ENCODE measurements at regions not wholly inside any gene's neighbourhood (a gene's known extent, or its start where the extent isn't known, plus 50 kb on each side); places are given as distances from the start of the nearest gene placed in this dataset.

GRCh38 chr2:239528146-239528545 is 127.3 kb upstream of the HDAC4 start:
- no peak overlapping the region for H3K27ac Mint-ChIP-seq (ENCODE audit: unreplicated experiment)
- DNase-seq (ENCODE audit: low spot score), result no peak
- H3K27me3 Mint-ChIP-seq (ENCODE audit: unreplicated experiment), result peaks cover 9% of the 10 kb centered on the region
- no peak for TF ChIP-seq CTCF (IDR thresholded peaks at IDR 0.05; ENCODE audit: unreplicated experiment)
- no peaks in the 10 kb centered on the region for H3K36me3 Mint-ChIP-seq (ENCODE audit: low read depth, unreplicated experiment)
- no peaks in the 10 kb centered on the region for H3K4me1 Mint-ChIP-seq (ENCODE audit: unreplicated experiment)
- H3K4me3 Mint-ChIP-seq (ENCODE audit: unreplicated experiment), result no peak overlapping the region
- H3K9me3 Mint-ChIP-seq (ENCODE audit: unreplicated experiment), result peaks cover 4% of the 10 kb centered on the region

GRCh38 chr2:239526666-239527415 is 126.0 kb upstream of the HDAC4 start:
- DNase-seq (ENCODE audit: low spot score), result no peak
- no peak overlapping the region for H3K27ac Mint-ChIP-seq (ENCODE audit: unreplicated experiment)
- no peaks in the 10 kb centered on the region for H3K4me1 Mint-ChIP-seq (ENCODE audit: unreplicated experiment)
- H3K27me3 Mint-ChIP-seq (ENCODE audit: unreplicated experiment), result peaks cover 10% of the 10 kb centered on the region
- H3K36me3 Mint-ChIP-seq (ENCODE audit: low read depth, unreplicated experiment), result no peaks in the 10 kb centered on the region
- H3K4me3 Mint-ChIP-seq (ENCODE audit: unreplicated experiment), result no peak overlapping the region
- TF ChIP-seq CTCF (IDR thresholded peaks at IDR 0.05; ENCODE audit: unreplicated experiment), result no peak
- H3K9me3 Mint-ChIP-seq (ENCODE audit: unreplicated experiment), result peaks cover 4% of the 10 kb centered on the region

GRCh38 chr2:239526038-239526437 is 125.2 kb upstream of the HDAC4 start:
- no peak overlapping the region for H3K4me3 Mint-ChIP-seq (ENCODE audit: unreplicated experiment)
- no peak overlapping the region for H3K27ac Mint-ChIP-seq (ENCODE audit: unreplicated experiment)
- peaks cover 4% of the 10 kb centered on the region for H3K9me3 Mint-ChIP-seq (ENCODE audit: unreplicated experiment)
- no peaks in the 10 kb centered on the region for H3K4me1 Mint-ChIP-seq (ENCODE audit: unreplicated experiment)
- no peak for DNase-seq (ENCODE audit: low spot score)
- H3K36me3 Mint-ChIP-seq (ENCODE audit: low read depth, unreplicated experiment), result no peaks in the 10 kb centered on the region
- peaks cover 10% of the 10 kb centered on the region for H3K27me3 Mint-ChIP-seq (ENCODE audit: unreplicated experiment)
- no peak for TF ChIP-seq CTCF (IDR thresholded peaks at IDR 0.05; ENCODE audit: unreplicated experiment)

GRCh38 chr2:239523954-239524330 is 123.1 kb upstream of the HDAC4 start:
- no peak for DNase-seq (ENCODE audit: low spot score)
- Mint-ChIP-seq H3K27ac (ENCODE audit: unreplicated experiment) (no peak overlapping the region), H3K9me3 (ENCODE audit: unreplicated experiment) (peaks cover 4% of the 10 kb centered on the region), H3K36me3 (ENCODE audit: low read depth, unreplicated experiment) (no peaks in the 10 kb centered on the region), H3K4me3 (ENCODE audit: unreplicated experiment) (no peak overlapping the region), H3K27me3 (ENCODE audit: unreplicated experiment) (peaks cover 10% of the 10 kb centered on the region), H3K4me1 (ENCODE audit: unreplicated experiment) (no peaks in the 10 kb centered on the region)
- TF ChIP-seq CTCF (IDR thresholded peaks at IDR 0.05; ENCODE audit: unreplicated experiment), result no peak

GRCh38 chr2:239523147-239523953 is 122.5 kb upstream of the HDAC4 start:
- no peaks in the 10 kb centered on the region for H3K36me3 Mint-ChIP-seq (ENCODE audit: low read depth, unreplicated experiment)
- H3K4me1 Mint-ChIP-seq (ENCODE audit: unreplicated experiment), result no peaks in the 10 kb centered on the region
- H3K27ac Mint-ChIP-seq (ENCODE audit: unreplicated experiment), result no peak overlapping the region
- H3K9me3 Mint-ChIP-seq (ENCODE audit: unreplicated experiment), result peaks cover 4% of the 10 kb centered on the region
- no peak overlapping the region for H3K4me3 Mint-ChIP-seq (ENCODE audit: unreplicated experiment)
- H3K27me3 Mint-ChIP-seq (ENCODE audit: unreplicated experiment), result peaks cover 10% of the 10 kb centered on the region
- DNase-seq (ENCODE audit: low spot score), result no peak
- no peak for TF ChIP-seq CTCF (IDR thresholded peaks at IDR 0.05; ENCODE audit: unreplicated experiment)

All from endothelial cell (in vitro differentiated cells).